ENCODE measurements at regions not wholly inside any gene's neighbourhood (a gene's known extent, or its start where the extent isn't known, plus 50 kb on each side); places are given as distances from the start of the nearest gene placed in this dataset.

GRCh38 chr17:33352526-33352925 is 59.4 kb upstream of the ASIC2 start:
- Histone ChIP-seq H3K36me3 (no peaks in the 10 kb centered on the region), H3K4me3 (no peak overlapping the region), H3K4me1 (no peaks in the 10 kb centered on the region), H3K9me3 (no peaks in the 10 kb centered on the region), H3K27ac (no peak overlapping the region), H3K27me3 (peaks cover 0 to 11% (median 0%) of the 10 kb centered on the region in 9 donors)
- no peak for ATAC-seq
- no peak for DNase-seq
- TF ChIP-seq POLR2A (IDR thresholded peaks at IDR 0.05) (no peak), CTCF (IDR thresholded peaks at IDR 0.05) (no peak)
- intact Hi-C loops (cut with DNase I): loop anchor here in 1 of 10 donors (5.0 kb wide), 1 partner anchor 50 kb away; no protein-coding TSS in a partner anchor
- 70 to 76% (median 75%) methylated on average over 3 of the region's 3 CpGs for WGBS, 4 donors

- ATAC-seq (no peak), DNase-seq (no peak)
- Histone ChIP-seq H3K4me1 (no peaks in the 10 kb centered on the region), H3K27ac (no peak overlapping the region), H3K9me3 (no peaks in the 10 kb centered on the region), H3K36me3 (no peaks in the 10 kb centered on the region), H3K4me3 (no peak overlapping the region), H3K27me3 (peaks cover 0 to 15% (median 0%) of the 10 kb centered on the region in 9 donors)
- intact Hi-C loops (cut with DNase I): no loop called here
- 73 to 82% (median 78%) methylated on average over 3 of the region's 3 CpGs for WGBS, 4 donors
- TF ChIP-seq POLR2A (IDR thresholded peaks at IDR 0.05) (no peak), CTCF (IDR thresholded peaks at IDR 0.05) (no peak)
These were observed 63.2 kb upstream of the ASIC2 start for GRCh38 chr17:33356266-33356665.

- Histone ChIP-seq H3K4me3 (no peak overlapping the region), H3K4me1 (no peaks in the 10 kb centered on the region), H3K27ac (no peak overlapping the region), H3K27me3 (peaks cover 0 to 8% (median 0%) of the 10 kb centered on the region in 9 donors), H3K36me3 (no peaks in the 10 kb centered on the region), H3K9me3 (no peaks in the 10 kb centered on the region)
- intact Hi-C loops (cut with DNase I): no loop called here
- TF ChIP-seq POLR2A (IDR thresholded peaks at IDR 0.05): no peak
- TF ChIP-seq CTCF (IDR thresholded peaks at IDR 0.05): no peak
- WGBS, 4 donors: 74 to 84% (median 82%) methylated on average over 6 of the region's 6 CpGs
- ATAC-seq (no peak), DNase-seq (no peak)
These were observed 70.4 kb upstream of the ASIC2 start for GRCh38 chr17:33363475-33363874.

GRCh38 chr17:33366960-33367359 is 73.9 kb upstream of the ASIC2 start:
- no peak for DNase-seq
- 54 to 66% (median 59%) methylated on average over 4 of the region's 4 CpGs for WGBS, 4 donors
- TF ChIP-seq CTCF (IDR thresholded peaks at IDR 0.05): no peak
- TF ChIP-seq POLR2A (IDR thresholded peaks at IDR 0.05): no peak
- intact Hi-C loops (cut with DNase I): no loop called here
- Histone ChIP-seq H3K27ac (no peak overlapping the region), H3K9me3 (no peaks in the 10 kb centered on the region), H3K4me1 (no peaks in the 10 kb centered on the region), H3K27me3 (peaks cover 0 to 8% (median 0%) of the 10 kb centered on the region in 9 donors), H3K36me3 (no peaks in the 10 kb centered on the region), H3K4me3 (no peak overlapping the region)
- ATAC-seq: no peak

Measured in heart left ventricle (tissue), 16 donors.